ENCODE measurements at regions not wholly inside any gene's neighbourhood (a gene's known extent, or its start where the extent isn't known, plus 50 kb on each side); places are given as distances from the start of the nearest gene placed in this dataset.

DNA sequence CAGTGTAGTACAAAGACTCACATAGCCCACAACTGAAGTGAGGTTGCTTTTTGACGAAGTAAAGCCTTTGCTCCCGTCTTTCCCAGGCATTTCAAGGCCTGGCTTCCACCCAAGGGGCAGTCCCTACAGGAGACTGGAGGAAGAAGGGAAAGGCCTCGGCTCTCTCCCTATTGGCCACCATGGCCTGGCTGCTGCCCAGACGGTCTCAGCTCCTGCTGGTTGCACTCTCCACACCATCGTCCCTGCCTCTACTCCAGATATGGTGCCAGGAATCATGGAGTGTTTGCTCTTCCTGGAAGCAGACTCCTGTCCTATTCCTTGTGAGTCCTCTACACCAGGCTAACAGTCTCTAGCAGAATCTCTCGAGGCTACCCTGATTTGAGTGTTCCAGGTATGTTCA is 124.1 kb upstream of the UQCRFS1 start:
- TF ChIP-seq, protein P1, sequence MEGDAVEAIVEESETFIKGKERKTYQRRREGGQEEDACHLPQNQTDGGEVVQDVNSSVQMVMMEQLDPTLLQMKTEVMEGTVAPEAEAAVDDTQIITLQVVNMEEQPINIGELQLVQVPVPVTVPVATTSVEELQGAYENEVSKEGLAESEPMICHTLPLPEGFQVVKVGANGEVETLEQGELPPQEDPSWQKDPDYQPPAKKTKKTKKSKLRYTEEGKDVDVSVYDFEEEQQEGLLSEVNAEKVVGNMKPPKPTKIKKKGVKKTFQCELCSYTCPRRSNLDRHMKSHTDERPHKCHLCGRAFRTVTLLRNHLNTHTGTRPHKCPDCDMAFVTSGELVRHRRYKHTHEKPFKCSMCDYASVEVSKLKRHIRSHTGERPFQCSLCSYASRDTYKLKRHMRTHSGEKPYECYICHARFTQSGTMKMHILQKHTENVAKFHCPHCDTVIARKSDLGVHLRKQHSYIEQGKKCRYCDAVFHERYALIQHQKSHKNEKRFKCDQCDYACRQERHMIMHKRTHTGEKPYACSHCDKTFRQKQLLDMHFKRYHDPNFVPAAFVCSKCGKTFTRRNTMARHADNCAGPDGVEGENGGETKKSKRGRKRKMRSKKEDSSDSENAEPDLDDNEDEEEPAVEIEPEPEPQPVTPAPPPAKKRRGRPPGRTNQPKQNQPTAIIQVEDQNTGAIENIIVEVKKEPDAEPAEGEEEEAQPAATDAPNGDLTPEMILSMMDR (IDR thresholded peaks at IDR 0.05; ENCODE audit: low read depth, low read length): no peak
- TF ChIP-seq EZH2phosphoT487 (IDR thresholded peaks at IDR 0.05; ENCODE audit: low read depth): no peak
